ENCODE measurements at regions not wholly inside any gene's neighbourhood (a gene's known extent, or its start where the extent isn't known, plus 50 kb on each side); places are given as distances from the start of the nearest gene placed in this dataset.

DNA sequence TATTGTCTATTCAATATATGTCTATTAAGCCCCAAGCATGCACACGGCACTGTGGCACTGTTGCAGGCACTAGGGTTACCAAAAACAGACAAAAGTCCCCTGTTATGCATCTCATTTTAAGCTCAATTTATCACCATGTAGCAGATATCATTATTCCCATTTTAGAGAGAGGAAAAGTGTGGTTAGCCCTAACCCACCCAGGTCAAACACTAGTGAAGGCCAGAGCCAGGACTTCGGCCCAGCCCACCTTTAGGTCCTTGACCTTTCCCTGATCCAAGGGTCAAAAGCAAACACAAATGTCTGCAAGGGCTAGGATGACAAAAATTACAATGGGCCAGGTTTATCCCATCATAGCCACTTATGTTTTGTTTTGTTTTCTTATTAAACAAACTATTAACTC lies 130.3 kb upstream of the NUDT7 start:
- no peak for DNase-seq (ENCODE audit: low read depth in 2 of 2)

DNA sequence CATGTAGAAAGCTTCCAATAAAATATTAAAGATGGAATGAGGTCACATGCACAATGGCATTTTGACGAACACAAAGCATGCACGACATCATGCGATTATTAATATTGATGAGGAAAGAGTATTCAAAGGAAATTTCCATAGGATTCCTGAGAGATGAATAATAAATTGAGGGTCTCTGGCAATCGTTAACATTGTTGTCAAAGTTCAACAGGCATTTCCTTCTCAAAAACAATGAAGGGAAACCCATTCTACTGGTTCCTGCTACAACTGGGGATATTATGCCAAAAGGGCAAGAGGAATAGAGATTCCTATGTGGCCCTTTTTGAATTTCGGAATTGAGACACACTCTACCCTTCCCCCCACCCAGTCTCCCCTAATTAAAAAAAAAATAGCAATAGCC lies 128.3 kb upstream of the NUDT7 start:
- DNase-seq (ENCODE audit: low read depth in 2 of 2) = no peak

DNA sequence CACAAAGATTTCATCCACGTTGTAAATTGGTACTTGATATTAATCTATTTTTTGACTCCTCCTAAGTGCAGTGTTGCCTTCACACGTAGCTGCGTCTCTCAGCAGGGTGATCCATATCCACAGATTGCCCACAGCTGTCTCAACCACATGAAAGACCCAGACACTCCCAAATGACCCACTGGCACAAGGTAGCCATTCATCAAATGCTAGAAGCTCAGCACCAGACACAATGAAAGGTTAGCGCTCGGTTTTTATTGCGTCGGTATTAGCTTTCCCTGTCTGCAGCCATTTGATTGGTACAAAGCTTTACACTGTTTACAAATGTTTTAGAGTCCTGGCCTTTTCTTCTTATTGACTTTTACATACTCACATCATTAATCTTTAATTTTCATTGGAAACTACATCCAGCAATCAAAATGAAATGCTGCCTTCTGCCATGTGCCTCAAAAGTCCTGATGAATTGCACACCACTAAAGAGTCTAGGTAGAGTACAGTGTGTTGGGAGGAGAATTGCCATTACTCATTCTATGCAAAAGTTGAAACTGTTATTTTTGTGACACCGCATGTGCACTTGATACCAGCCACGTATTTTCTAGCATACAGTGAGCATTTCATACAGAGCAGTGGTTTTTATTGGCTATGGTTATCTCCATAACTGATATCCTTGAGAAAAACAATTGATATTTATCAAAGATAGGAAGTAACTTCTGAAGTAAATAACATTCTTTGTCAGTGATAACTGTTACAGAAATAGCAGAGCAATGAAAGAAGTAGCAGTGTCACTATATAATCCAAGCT lies 127.3 kb upstream of the NUDT7 start:
- DNase-seq (ENCODE audit: low read depth in 2 of 2) = no peak

DNA sequence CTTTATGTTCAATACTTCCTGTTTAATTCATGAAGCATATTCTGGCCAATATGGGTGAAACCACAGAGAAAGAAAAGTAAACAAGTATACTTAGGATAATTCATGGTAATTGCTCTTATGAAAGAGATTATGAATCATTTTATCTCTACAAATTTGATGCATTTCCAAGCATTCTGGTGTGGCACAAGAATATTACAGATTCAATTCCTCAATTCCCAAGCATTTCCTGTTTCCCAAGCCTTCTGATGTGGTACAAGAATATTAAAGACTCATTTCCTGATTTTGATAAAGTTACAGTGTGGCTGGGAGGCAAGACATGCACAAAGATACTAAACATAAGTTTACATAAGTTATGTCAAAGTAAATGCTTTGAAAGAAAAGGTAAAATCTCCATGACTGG lies 126.1 kb upstream of the NUDT7 start:
- no peak for DNase-seq (ENCODE audit: low read depth in 2 of 2)

DNA sequence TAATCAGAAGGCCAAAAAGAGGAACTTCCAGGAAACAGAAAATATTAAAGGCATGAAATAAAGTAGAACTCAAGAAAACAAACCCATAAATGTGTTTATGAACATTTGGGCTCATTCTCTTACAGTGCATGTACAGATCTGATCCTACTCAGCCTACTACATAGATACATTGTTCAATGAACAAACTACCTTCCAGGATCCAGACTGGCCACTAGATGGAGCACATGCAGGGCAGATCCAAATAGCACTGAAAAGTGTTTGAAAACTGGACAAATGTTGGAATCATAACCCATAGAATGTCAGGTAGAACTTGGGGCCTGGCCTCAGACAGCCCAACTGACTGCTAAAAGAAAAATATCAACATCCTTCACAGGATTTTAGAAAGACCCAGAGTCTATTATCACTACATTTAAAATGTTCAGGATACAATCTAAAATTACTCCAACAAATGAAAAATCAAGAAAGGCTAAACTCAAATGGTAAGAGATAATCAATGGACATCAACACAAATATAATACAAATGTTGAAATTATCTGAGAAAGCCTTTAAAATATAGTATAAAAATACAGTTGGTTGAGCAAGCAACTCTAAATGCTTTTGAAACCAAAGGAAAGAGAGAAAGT lies 122.4 kb upstream of the NUDT7 start:
- DNase-seq (ENCODE audit: low read depth in 2 of 2) = no peak

DNA sequence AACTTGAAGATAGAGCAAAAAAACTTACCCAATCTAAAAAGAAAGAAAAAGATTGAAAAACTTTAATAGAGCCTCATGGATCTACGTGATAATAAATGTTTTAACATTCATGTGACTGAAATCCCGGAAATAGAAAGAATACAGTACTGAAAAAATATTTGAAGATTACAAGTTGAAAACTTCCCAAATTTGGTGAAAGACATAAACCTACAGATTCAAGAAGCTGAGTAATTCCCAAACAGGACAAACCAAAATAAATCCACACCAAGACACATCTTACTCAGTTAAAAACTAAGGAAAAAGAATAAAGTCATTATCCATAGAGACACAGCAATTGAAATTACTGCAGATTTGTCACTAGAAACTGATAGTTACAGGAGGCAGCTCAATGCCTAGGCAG lies 121.8 kb upstream of the NUDT7 start:
- DNase-seq (ENCODE audit: low read depth in 2 of 2) = no peak

DNA sequence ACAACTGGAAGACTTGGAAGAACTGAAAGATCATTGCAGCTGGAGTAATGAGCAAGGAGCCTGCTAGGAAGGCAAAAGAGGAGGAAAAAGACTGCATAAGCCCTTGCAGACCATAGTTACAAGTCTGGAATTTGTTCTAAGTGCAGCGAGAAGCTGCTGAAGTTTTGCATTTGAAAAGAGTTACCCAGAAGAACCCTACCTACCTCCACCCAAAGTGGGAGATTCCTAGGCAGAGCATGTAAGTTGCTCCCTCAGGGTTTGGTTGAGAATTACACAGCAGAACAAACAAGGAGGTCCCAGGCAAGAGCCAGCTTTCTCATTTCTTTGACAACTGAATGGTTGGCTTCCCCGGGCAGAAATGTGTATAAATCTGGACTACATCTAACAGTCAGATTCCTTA lies 118.7 kb upstream of the NUDT7 start:
- DNase-seq (ENCODE audit: low read depth in 2 of 2) = no peak

DNA sequence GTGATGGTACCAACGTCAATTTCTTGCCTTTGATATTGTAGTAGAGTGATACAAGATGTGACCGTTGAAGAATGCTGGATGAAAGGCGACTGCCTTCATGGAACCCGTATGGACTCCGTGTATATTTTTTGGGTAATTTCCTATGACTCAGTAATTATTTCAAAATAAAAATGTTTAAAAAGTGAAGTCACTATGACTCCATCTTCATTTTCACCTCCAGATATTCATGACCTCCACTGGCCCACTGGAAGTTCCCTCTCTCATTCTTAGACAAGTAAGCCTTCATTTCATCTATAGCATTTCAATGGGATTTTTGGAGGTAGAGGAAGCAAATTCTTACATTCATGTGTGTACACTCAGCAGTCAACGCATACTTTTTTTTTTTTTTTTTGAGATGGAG lies 111.8 kb upstream of the NUDT7 start:
- no peak for DNase-seq (ENCODE audit: low read depth in 2 of 2)

DNA sequence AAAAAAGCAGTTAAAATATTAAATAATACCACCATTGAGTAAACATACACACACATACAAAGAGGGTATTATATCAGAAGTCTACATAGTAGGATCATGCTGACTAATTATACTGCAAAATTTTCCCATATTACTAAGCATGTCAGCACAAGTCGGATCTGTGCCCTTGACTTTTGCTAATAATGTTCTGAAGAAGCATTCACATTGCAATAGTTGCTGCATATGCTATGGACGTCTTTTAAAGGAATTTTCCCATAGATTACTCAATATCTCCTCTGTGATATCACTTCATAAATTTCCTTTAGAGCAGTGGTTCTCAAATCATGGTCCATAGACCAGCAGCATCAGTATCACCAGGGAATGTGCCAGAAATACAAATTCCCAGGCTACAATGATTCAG lies 110.9 kb upstream of the NUDT7 start:
- no peak for DNase-seq (ENCODE audit: low read depth in 2 of 2)

DNA sequence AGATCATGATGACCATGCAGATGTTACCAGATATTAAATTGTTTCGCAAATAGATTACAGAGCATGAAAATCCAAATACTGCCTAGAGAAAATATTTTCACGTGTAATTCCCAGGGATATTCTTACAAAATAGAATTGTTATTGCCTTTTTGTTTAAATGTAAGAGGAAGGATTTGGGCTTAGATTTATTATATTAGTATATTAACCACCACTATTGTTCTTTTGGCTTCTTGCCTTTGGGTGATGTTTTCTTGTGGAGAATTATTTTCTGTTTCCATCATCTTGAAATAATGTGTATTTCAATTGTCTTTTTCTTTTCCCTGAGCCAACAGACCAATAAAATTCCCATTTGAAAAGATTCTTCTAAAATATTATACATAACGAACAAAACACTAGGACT lies 109.7 kb upstream of the NUDT7 start:
- DNase-seq (ENCODE audit: low read depth in 2 of 2) = no peak

DNA sequence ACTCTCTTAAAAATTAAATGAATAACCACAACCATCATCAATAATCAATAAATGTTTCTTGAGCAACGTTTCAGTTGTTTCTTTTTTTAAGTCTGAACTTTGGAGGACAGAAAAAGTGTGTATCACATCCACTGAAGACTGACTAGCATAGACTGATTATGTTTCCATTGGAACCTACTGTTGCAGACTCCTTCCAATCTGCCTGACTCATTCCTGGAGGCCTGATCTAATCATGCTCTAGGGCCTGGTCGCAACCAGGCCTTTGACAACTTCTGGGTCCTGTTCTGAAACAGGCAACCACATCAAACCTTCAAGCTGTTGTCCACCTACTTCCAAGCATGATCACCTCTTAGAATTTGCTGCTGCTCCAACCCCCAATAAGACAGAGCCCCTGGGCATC lies 109.2 kb upstream of the NUDT7 start:
- DNase-seq (ENCODE audit: low read depth in 2 of 2) = no peak

DNA sequence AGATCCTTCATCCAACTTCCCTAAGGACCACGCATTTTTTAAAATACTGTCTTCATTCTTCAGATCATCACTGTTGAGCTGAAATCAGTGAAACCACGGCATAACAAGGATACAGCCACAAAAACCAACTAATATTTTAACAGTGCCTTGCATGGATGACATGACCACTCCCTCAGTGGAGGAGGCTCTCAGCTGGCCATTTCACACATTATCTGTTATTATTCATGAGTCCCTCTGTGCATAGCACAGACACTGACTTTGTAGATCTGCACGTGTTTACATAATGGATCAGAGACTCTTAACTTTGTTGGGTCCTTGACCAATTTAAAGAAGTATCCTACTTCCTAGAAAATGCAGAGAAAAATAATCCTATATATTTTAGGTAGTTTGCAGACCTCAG lies 104.8 kb upstream of the NUDT7 start:
- no peak for DNase-seq (ENCODE audit: low read depth in 2 of 2)

DNA sequence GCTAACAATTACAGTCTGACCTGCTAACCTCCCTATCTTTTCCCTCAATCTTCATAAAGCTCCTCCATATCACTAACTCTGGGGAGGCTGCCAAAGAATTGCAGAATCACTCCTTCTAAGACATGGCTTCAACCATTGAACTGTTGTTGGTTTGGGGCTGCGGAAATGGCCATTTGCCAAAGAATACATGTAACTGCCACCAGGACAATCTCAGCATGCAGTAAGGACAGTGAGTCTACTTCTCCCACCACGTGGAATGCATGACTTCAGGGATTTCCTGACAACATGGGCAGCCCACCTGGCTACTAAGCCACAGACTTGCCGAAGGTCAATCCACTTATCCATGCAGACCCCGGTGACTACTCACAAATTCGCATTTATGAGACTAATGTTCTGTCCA lies 104.3 kb upstream of the NUDT7 start:
- DNase-seq (ENCODE audit: low read depth in 2 of 2) = no peak

DNA sequence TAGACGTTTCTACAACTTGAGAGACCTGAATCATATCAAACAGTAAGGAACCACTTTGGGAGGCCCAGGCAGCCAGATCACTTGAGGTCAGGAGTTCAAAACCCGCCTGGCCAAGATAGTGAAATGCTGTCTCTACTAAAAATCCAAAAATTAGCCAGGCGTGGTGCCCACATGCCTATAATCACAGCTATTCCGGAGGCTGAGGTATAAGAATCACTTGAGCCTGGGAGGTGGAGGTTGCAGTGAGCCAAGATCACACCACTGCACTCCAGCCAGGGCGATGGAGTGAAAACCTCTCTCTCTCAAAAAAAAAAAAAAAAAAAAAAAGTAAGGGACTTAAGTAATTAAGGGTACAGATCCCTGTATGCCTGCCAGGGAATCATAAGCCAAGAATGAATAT lies 103.4 kb upstream of the NUDT7 start:
- DNase-seq (ENCODE audit: low read depth in 2 of 2) = no peak

DNA sequence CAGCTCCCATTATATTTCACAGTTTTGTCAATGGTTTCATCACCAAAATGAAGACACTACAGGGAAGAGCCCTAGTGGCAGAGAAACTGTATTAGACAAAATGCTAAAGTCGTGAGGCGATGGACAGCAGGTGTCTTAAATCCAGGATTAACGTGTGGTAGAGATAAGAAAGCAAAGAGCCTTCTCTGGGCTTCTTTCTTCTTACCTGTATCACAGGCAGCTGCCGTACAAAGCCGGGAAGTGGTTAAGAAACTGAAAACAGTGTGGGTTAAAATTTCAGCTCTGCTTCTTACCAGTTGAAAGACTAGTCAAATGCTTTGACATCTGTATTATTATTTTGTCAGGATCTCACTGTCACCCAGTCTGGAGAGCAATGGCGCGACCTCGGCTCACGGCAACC lies 98.2 kb upstream of the NUDT7 start:
- no peak for DNase-seq (ENCODE audit: low read depth in 2 of 2)

DNA sequence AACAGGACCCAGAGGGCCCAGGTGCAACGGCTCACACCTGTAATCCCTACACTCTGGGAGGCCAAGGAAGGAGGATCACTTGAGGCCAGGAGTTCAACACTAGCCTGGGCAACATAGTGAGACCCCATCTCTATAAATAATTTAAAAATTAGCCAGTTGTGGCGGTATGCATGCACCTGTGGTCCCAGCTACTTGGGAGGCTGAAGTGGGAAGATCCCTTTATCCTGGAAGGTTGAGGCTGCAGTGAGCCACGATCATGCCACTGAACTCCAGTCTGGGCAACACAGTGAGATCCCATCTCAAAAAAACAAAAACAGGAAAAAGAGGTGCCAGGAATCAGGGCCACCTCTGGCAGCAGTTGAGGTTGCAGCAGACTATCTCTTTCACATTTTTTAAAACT lies 85.7 kb upstream of the NUDT7 start:
- no peak for DNase-seq (ENCODE audit: low read depth in 2 of 2)

DNA sequence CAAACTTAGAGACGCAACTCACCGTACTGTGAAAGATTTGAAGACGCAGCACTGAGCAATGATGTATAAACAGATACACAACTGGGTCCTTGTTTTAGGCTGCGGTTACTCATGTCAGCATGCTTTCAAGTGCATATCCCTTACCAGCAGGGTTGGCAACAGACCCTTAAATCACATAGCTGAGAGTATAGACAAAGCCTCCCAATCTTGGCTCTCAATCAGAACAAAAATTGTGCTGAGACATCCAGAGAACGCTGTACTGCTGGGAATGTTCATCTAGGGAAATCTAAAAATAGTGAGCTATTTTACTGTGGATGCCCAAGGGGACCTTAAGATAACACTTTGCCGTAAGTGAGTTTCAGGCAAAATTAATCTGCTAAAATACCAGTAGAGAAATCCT lies 84.4 kb upstream of the NUDT7 start:
- DNase-seq (ENCODE audit: low read depth in 2 of 2) = no peak

DNA sequence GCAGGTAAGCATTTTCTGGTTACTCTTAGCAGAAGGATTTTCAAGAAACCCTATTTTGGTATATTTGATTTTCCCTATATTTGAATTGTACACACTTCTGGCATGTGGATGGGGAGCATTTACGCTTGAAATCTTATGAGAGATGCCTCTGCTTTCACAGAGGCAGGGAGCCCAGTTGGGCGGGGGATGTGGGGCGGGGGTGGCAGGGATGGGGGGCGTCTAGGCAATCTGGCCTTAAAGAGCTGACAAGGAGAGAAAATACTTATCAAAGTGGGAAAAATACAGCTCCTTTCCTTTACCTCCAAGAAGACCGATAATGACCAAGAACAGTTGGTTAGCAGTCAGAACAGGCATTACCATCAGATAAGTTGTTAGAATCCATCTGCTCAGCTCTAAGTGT lies 79.1 kb upstream of the NUDT7 start:
- no peak for DNase-seq (ENCODE audit: low read depth in 2 of 2)

DNA sequence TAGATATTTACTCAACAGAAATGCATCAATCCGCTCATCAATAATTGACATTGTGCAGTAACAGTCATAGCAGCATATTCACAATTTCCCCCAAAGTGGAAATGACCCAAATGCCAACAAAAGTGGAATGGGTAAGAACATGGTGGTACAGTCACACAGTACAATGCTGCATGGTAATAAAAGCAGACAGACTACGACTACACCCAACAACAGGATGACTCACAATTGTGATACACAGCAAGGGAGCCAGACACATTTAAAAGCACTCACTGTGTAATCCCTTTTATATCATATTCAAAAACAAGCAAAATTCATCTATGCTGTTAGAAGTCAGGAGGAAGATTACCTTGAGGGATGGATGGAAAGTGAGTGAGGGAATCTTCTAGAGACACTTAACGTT lies 76.5 kb upstream of the NUDT7 start:
- no peak for DNase-seq (ENCODE audit: low read depth in 2 of 2)

DNA sequence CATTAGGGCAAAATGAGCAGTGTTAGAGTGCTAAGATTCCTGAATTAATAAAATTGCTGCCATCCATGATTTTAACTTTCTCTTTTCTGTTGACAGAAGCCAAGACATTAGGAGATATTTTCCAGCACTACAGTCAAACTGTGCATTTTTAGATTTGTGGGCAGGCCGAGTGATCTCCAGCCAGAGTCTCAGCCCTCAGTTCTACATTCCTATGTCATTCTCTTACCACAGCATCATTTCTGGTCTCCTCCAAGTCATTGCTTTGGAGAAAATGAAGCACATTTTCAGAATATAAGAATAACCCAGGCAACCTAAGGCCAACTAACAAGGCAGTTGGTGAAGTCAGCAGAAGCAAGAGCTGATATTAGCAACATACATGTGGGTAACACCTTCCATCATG lies 74.6 kb upstream of the NUDT7 start:
- DNase-seq (ENCODE audit: low read depth in 2 of 2) = no peak

DNA sequence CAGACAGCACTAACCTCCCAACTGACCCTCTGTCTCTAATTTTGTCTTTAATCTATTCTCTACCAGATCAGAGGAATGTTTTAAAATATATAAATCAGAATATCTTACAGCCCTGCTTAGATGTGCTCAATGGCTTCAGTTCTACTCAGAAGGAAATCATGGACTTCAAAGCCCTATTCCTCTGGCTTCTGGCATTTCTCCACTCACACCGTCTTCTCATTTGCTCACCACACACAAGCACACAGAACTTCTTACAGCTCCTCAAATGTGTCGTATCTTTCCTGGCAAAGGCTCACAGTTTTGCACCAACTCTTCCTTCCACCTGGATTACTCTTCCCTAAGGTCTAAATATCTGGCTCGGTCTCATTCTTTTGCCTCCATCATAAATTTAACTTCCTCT lies 71.6 kb upstream of the NUDT7 start:
- DNase-seq (ENCODE audit: low read depth in 2 of 2) = no peak

DNA sequence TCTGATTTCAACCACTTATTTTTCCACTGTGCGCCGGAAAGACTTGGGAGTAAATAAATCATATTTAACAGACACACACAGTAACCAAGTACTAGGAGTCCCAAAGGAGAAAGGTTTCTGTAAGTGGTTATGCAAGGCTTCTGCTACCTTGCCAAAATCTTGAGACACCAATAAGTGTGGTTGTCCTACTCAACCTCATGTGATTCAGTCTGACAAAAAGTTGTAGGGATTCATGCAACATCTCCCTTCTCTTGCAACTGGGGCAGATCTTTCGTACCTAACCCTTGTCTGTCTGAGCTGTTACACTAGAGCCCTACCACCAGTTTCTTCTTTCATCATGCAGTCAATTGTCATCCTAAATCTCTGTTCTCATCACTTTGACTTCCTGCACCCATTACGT lies 69.9 kb upstream of the NUDT7 start:
- no peak for DNase-seq (ENCODE audit: low read depth in 2 of 2)

DNA sequence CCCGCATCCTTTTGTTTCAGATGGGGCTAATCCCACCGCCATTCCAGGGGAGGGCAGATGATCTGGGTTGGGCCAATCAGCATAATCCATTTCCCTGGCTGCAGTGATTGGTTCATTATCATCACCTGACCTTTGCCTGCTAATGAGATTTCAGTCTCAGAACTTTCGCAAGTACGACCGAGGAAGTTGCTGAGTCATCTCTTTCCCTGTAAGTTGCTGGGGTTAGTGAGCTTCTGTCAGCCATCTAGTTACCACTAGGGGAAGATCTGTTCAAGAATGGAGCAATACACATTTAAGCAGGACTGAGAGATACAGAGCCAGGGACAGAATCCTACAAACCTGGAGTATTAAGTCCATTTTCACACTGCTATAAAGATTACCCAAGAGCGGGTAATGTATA lies 65.3 kb upstream of the NUDT7 start:
- DNase-seq (ENCODE audit: low read depth in 2 of 2) = no peak

DNA sequence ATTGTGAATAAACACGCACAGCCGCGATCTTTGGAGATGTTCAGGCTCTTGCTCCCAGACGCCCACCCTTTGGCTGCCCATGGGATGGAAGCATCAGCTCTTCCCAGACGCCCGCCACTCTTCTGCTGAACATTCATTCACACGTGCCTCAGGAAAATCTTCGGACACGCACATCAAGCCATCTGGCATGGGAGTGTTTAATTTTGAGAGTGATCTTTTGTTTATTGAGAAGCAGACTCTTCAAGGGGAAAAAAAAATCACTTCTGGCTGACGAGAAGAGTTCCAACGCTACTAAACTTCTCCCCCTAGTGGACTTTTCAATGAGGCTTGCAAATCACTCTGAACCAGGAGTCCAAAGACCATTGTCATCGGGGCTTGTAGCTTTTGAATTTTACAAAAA lies 62.0 kb upstream of the NUDT7 start:
- no peak for DNase-seq (ENCODE audit: low read depth in 2 of 2)
